Lower leg skin (tissue), 3 donors: ENCODE measurements at regions not wholly inside any gene's neighbourhood (a gene's known extent, or its start where the extent isn't known, plus 50 kb on each side); places are given as distances from the start of the nearest gene placed in this dataset.

ENCODE experiments used
- POLR2A ChIP-seq, 2 donors: fragments of 450-650 bp; IDR thresholded peaks; one replicate each; pipeline ENCODE4 v1.6.1; 2016 to 2017; ENCODE audit warnings: antibody characterized with exemption in 2 of 2, mild to moderate bottlenecking in 1 of 2, moderate library complexity in 1 of 2
- TF ChIP-seq, protein P1 (sequence below), 3 donors: fragments of 450-650 bp; IDR thresholded peaks; one replicate each; pipeline ENCODE4 v1.5.1; 2016; ENCODE audit warnings: antibody characterized with exemption in 3 of 3, mild to moderate bottlenecking in 3 of 3, moderate library complexity in 2 of 3

DNA sequence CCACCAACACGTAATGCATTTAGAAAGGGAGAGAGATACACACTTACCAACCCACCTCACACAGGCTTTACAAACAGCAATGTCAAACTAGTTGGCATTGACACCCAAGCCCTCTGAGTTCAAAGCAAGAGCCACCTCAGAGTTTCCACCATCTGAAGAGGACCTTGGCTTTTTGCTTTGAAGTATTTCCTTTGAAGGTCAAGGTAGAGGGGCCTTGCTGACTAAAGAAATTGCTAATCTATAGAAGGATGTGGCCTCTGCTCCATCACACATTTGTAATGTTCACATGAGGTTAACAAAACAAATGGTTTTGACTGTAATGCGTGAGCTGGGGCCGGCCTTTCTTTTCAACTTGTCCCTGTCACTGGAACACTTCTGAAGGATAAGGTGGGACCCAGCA lies 117.7 kb downstream of the POLR2M start:
- TF ChIP-seq, protein P1, sequence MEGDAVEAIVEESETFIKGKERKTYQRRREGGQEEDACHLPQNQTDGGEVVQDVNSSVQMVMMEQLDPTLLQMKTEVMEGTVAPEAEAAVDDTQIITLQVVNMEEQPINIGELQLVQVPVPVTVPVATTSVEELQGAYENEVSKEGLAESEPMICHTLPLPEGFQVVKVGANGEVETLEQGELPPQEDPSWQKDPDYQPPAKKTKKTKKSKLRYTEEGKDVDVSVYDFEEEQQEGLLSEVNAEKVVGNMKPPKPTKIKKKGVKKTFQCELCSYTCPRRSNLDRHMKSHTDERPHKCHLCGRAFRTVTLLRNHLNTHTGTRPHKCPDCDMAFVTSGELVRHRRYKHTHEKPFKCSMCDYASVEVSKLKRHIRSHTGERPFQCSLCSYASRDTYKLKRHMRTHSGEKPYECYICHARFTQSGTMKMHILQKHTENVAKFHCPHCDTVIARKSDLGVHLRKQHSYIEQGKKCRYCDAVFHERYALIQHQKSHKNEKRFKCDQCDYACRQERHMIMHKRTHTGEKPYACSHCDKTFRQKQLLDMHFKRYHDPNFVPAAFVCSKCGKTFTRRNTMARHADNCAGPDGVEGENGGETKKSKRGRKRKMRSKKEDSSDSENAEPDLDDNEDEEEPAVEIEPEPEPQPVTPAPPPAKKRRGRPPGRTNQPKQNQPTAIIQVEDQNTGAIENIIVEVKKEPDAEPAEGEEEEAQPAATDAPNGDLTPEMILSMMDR (IDR thresholded peaks at IDR 0.05), result no peak
- TF ChIP-seq POLR2A (IDR thresholded peaks at IDR 0.05), result no peak
